HG03159 (cell line): ENCODE measurements at regions not wholly inside any gene's neighbourhood (a gene's known extent, or its start where the extent isn't known, plus 50 kb on each side); places are given as distances from the start of the nearest gene placed in this dataset.

Experiments used
- ATAC-seq: cut with Tn5 transposase; IDR thresholded peaks from one replicate; pipeline ENCODE4 v1.9.1; 2021; ENCODE audit warnings: mild to moderate bottlenecking, moderate library complexity; ENCODE audit not compliant: unreplicated experiment

DNA sequence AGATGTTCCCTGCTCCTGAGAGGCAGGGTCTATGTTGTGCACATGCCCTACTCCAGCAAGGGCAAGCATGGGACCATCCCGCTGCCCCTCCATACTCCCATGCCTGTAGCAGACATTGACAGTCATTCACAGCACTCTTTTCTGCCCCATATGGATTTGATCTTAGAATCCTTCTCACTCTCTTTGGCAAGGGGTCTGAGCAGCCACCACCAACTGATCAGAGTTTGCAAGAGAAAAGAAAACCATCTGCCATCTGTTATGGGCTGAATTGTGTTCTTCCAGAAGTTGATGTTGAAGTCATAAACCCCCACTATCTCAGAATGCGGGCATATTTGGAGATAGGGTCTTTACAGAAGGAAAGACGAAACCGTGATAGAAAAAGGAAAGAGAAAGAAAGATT is 315.1 kb upstream of the CLINT1 start:
- no peak for ATAC-seq

DNA sequence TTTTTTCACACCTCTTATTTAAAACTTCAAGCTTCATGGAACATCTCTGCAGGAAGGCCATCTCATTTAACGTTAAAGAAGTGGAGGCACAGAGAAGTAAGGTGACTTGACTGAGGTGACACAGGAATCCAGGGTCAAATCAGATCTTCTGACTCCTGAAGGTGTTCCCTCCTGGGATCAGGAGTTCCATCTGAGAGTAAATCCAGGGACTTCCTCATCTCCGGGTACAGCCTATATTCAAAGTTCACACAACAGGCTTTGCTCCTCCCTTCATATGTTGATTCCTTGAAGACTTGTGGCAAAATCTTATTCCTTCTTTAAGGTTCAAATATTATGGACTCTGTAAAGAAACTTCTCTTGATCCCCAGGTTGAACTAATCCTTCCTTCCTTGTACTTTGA is 313.1 kb upstream of the CLINT1 start:
- no peak for ATAC-seq

DNA sequence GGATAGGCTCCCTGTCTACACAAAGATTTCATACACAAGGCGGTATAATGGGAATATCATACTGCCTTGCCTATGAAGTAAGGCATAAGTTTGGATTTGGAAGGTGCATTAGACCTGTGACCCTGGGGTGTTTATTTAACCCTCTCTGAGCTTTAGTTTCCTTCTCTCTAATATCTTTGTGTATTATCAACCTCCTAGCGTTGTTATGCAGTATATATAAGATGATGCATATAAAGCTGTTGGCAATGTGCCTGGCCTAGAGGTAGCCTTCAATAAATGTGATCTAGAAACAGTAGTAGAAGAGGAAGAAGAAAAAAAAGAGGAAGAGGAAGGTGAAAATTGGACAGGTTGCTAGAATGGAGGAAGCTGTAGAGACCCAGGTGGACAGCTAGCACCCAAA is 311.6 kb upstream of the CLINT1 start:
- no peak for ATAC-seq

DNA sequence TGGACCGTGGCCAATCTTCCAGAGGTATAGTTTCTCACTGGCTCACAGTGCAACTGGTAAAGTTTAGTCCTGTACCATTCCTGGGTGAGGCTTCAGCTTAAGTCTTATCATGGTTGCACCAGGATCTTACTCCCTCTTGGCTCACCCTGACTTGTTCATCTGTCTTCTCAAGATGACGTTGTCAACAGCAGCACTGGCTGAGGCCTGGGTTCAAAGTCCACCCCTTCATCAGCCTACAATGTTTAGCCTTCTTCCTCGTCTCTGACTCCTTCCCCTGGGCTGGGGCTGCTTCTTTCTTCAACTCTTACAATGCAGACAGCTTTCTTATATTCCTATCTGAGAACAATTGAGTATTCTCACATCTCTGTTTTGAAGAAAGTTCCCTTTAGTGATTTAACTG is 311.1 kb upstream of the CLINT1 start:
- ATAC-seq, result no peak

DNA sequence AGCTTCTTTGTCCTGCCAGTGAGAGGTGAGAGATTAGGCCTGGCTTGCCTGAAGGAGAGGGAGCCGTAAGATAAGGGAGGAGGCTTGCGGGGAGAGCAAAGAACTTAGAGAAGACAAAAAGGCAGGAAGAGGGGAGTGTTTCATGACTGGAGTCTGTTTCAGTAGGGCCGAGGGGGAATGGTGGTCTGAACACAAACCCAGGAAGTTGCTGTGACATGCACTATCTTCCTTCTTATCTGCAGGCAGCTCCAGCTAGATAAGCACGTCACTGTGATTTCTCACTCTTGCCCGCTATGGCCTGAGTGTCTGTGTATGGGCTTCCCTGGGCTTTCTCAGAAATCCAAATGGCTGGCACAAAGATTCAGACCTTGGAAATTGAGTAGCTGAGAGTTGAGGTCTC is 307.5 kb upstream of the CLINT1 start:
- no peak for ATAC-seq

DNA sequence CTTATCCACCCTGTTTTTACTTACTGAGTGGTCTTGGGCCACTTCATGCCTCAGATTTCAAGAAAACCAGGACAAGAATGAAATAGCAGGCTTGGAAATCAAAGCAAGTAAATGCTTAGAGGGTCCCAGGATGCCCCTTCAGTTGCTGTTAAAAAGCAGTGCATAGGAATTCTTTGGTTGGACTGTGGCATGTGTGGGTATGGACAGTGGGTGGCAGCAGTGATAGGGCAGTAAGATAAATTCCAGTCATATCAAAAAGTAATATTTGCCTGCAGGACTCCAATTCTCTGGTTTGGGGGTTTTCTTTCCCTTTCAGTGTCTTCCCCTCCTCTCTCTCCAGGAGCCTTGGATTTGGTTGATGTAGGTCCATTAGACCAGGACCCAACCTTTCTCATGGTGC is 306.7 kb upstream of the CLINT1 start:
- no peak for ATAC-seq

DNA sequence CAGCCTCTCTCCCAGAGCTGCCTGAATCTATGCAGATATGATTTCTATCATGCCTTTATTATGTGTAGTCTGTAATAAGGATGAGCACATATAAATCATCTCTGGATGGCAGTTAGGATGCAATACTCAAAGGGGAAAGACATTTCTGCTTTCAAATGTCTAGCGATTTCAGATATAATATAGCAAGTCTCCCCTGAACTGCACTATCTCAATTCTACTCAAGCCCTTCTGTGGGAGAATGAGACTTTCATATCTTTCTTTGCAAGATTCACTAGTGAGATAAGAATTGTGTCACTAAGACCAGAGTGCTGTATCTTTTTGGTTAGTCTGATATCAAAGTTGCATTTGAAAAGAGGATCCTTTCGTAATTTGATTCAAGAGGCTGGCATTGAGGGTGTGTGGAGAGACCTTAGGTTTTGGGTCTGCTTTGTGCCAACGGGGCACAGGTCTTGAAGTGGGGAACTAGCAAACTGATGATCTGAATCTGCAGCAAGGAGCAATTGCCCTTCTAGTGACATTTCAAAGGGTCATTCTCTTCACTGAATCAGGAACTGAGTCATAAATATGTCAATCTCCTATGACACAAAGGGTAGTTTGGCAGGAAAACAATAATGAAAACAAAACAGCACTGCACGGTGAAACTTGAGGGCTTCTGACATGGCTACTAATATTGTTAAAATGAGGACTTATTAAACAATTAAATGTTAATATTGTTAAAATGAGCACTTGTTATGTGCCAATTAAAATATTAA is 305.5 kb upstream of the CLINT1 start:
- no peak for ATAC-seq

DNA sequence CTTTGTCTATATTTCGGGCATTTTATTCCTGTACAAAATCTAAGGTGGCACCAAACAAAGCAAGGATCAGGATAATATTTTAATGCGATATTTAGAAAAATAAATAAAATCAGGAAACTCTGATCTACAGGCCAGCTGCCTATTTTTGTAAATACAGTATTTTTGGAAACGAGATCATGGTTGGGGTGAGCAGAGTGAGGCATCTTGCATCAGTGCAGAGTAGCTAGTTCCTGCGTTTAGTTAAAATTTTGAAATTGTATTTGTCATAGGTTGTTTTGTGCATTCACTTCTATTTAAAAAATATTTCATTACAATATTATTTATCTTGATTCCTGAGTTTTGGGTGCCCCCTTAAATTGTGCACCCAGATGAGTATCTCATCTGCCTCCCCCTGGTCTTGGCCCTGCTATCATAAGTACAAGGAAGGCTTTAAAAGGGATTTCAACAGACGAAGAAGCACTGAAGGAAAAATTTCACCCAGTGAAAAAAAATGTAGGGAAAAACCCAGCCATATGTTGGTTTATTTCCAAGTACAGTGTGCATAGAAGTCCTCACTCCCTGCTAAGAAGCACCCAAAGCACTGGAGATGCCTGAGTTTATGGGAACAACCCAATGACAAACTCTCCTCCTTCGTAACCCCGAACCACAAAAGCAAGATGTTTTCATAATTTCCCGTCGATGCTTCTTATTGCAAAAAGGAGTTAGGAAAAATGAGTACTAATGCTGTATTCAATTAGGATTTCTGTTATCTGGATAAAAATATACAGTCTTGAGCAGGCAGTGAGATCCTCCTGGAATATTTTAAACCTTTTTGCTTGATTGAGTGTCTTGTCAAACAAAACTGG is 304.7 kb upstream of the CLINT1 start:
- ATAC-seq, result no peak

DNA sequence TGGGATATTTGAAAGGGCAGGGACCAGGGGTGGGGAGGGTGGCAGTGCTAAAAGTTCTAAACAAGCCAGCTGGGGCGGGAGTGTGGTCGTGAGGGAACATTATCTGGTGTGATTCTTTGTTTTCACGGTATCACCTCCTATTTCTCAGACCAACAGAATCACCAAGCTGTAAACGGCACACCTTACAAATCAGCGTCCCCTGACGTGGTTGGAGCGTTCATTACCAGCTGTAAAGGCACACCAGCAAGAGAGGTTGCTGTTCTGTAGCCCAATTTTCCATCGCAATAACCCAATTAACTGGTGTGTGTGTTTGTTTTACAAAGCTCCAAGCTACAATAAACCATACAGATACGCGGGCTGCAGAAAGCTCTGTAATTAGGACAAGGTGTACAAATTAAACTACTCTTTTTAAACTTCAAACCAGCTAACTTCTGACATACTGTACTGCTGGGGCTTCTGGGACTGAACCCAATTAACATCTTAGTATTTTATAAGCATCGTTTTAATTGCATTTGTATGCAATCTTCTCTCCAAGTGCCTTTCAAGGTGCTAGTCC is 303.6 kb upstream of the CLINT1 start:
- no peak for ATAC-seq

DNA sequence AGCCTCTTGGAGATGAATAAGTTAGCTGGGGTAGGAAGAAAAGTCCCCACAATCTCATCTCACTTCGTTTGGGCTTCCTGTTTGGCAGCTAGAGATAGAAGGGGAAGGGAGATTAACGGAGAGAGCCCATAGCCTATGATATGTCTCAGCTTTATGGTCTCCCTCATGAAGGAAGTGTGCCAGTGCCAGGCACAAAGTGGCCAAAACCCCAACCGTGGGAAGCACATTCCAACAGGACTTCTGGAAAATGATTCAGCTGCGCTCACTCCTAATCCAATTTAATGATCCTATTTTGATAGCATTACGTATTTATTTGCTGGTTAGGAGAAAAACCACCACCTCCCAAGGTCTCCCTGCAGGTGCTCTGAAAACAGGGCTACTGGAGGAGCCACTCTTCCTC is 303.1 kb upstream of the CLINT1 start:
- no peak for ATAC-seq

DNA sequence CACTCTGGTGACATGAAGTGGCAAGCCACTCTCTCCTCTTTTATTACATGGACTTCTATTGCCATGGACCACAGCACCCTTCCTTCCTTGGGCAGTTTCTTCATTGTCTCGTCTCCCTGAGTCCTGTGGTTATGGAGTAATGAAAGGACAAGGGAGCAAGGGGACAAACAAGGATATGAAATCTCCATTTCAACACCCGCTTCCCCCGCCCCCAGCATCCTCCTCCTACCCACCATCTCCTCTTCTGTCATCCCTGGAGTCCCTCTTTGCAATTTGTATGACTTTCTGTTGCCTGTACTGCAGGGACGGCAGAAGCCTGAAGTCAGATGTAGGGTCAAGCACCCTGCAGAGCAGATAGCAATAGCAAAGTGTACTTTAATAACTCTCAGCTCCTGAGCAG is 300.7 kb upstream of the CLINT1 start:
- no peak for ATAC-seq

DNA sequence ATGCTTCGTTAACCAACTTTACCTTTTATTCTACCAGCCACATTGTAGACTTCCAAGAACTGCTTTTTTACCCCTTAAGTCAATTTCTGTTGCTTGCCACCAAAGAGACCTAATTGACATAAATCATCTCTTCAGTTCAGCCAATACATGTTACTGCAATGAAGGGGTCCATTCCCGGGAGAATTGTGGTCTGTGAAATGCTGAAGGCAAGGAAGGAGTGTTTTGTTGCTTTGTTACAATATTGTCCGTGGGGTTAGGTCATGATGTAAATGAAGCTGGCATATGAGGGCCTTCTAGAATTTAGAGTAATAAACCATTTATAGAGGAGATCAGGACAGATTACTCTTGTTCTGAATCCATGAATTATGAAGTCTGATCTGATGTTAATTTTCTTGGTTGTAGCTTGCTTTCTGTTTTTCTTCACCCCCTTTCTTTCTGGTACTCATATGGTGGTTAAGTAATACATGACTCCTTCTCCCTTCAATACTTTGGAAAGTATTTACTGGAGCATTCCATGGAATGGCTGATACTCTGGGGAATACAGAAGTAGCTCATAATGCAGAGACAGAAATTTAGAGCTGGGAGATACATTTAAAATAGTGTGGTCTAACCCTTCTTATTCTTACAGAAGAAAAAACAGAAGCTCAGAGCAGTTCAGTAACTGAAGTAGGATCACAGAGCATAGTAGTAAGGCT is 297.0 kb upstream of the CLINT1 start:
- no peak for ATAC-seq

DNA sequence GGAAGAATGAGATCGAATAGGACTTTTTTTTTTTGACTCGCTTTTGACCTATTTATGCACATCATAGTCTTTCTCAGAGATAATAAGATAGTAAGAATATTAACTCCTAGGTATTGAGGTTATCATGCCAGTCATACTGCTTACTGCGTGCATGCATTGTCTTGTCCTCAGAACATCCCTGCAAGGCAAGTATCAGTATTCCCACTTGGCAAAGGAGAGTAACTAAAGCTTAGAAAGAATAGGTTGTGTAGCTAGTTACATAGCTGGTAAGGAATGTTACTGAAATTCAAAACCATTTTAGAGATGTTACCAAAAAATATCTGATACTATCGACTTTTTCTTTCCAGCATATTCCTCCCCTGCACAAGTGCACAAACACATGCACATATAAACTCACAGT is 296.1 kb upstream of the CLINT1 start:
- no peak for ATAC-seq

DNA sequence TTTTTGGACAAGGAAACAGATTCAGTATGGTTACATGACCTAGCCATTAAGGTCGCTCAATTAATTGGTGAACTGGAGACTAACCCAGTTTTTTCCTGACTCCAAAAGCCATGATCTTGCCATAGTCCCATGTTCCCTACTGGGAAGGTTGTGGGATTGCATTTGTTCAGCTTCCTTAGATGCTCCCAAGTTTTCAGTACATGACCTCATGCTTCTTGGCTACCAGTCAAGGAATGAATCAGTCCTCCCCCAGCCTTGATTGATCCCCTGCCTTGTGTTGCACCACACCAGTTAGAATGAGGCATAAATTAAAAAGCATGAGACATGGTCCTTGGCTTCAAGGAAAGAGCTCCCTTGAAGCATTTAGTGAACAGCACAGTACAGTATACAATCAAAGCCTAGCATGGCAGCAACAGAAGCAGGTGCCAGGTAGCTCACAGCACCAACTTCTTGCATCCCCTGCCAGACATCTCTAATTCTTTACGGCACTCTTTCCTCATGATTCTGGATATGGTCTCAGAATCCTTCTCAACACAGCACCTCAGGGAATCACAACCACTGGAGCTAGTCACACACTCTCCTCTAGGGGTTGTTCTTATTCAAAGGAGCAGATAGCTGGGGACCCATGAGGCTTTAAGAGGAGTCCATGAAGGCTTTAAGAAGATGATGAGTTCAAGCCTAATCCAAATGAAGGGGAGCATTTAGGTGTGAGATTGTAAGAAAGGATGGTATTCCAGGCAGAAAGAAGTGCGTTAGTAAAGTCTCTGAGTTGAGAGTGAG is 295.5 kb upstream of the CLINT1 start:
- ATAC-seq, result no peak

DNA sequence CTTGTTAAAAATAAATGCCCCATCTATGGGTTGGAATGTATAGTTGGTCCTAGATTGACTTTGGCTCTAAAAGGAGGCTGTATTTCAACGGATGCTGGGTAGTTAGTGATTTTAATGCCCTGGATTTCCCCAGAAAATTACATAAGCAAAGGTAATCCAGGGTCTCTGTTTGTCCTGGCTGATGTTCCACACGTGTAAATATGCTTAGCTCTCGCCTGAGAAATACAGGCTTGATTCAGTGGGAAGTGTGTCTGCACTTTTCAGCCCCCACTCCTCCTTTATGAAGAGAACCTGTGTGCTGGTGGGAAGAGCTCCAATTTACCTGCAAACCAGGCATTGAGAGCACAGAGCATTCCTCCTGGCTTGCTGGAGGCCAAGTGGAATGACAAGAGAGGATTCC is 294.6 kb upstream of the CLINT1 start:
- no peak for ATAC-seq

DNA sequence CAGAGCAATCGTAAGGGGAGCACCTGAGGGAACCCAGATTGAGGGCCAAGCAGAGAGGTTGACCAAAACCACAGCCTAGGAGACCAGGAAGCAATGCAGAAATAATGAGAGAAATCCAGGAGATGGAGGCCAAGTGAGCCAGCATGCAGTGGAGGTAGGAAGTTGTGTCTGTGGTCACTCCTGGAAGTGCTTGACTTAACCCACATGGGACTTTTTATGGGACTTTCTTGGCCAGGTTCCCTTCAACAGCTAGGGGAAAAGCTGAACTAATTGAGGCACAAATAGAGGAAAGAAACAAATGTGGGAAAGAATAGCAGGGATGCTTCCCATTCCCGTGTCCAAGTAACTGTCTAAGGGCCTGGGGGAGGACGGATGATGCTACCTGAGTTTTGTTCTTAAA is 293.2 kb upstream of the CLINT1 start:
- ATAC-seq, result no peak

DNA sequence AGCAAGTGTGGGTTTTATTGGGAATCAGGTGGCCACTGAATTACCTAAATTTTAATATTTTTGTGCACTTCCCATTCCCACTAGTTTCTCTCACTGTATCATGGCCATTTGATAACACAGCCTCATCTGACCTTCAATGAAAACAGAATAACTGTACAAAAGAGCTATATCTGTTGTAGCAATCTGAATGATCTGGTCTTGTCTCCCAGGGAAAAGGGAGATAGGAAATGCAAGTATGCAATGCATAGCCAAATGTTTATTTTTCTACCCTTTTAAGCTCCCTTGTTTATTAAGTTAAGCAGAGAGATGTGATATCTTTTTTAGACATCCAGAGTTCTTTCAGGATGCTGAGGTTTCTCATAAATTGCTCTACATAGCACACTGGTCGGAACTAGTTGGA is 288.3 kb upstream of the CLINT1 start:
- ATAC-seq, result no peak

DNA sequence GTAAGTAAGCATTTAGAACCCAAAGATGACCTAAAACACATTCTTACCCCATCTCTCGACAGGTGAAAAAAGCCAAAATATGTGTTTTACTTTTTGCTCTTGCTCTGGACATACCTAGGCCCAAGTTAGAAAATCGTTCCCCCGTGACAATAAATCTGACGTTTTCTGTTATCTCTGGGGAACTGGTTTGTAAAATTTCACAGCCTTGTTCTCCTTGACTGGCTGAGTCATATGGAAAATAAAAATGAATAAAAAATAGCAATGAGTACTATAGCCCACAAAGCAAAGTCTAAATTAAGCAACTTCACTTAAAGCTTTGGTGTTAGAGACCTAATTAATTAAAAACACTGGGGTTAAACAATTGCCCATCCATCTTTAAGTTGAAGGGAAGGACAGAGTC is 286.9 kb upstream of the CLINT1 start:
- ATAC-seq, result no peak

DNA sequence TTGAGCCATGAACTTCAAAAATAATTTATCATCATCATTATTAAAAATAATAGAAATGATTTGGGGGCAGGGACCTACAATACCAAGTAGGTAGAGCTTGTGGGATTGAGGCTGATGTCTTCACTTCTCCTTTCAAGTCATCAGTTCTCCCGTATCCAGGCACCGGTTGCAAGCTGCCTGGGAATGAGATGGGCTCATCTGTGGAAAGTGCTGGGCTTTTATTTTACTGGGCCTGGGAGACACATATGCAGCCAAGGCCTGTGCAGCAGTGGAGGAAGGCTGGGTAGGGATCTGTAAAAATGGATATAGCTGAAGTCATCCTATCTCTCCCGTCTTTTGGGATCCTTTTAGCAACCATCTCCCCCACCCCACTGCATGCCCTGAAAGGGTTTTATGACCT is 284.1 kb upstream of the CLINT1 start:
- ATAC-seq, result no peak

DNA sequence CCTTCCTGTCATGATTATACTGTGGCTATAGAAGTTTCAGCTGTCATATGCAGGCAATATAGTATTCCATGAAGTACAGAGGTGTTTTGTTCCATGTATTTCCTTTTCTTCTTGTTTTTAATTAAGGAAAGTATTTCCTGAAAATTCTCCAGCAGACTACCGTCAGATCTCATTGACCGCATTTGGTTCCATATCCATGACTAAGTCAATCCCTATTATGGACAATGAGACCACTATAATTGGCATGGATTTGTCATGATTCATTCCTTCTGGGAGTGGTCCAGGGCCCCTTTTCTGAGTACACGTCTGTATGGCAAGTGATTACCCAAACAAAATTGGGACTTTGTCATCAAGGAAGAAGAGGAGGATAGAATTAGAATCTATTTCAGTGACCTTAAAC is 283.2 kb upstream of the CLINT1 start:
- no peak for ATAC-seq
